ENCODE measurements at regions not wholly inside any gene's neighbourhood (a gene's known extent, or its start where the extent isn't known, plus 50 kb on each side); places are given as distances from the start of the nearest gene placed in this dataset.

- TF ChIP-seq REST (IDR thresholded peaks at IDR 0.05; ENCODE audit: insufficient read depth in 1 of 2, low read depth in 2 of 2, low read length in 2 of 2) (no peak), SIN3A (IDR thresholded peaks at IDR 0.05; ENCODE audit: borderline replicate concordance, insufficient read depth, low read length) (no peak), TAF1 (IDR thresholded peaks at IDR 0.05; ENCODE audit: borderline replicate concordance, insufficient read depth, low read length) (no peak)
These were observed 592.0 kb upstream of the ADGRB3 start for GRCh38 chr6:68043122-68043398.
